Astrocyte (in vitro differentiated cells and primary cell): ENCODE measurements at regions not wholly inside any gene's neighbourhood (a gene's known extent, or its start where the extent isn't known, plus 50 kb on each side); places are given as distances from the start of the nearest gene placed in this dataset.

Experiments used
- EZH2 ChIP-seq: IDR thresholded peaks from 2 replicates; pipeline ENCODE4 v1.6.1; 2012; ENCODE audit warnings: mild to moderate bottlenecking, low read length, inconsistent platforms; ENCODE audit not compliant: insufficient read depth
- TF ChIP-seq, protein P1 (sequence below): IDR thresholded peaks from 2 replicates; pipeline ENCODE4 v1.5.1; 2011; ENCODE audit warnings: low read depth, mild to moderate bottlenecking, inconsistent platforms, low read length, moderate library complexity; ENCODE audit not compliant: insufficient read depth

DNA sequence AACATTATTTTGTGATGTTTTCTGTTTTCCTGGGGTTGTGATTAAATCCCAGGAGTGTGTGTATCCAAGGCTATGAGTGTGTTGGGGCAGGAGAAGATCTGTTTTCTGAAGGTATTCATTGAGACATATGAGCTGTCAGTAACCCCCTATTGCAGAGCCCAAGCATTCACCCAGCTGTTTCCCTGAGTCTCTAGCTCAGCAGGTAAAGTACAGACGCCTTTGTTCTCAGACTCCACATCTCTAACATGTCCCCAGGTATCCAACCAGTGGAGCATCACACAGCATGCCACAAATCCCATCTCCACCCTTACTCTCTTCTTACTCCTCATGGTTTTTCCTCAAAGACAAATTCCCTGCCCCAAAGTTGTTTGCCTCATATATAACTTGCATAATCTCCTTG, 213.6 kb downstream of the PCDH20 start:
- TF ChIP-seq, protein P1, sequence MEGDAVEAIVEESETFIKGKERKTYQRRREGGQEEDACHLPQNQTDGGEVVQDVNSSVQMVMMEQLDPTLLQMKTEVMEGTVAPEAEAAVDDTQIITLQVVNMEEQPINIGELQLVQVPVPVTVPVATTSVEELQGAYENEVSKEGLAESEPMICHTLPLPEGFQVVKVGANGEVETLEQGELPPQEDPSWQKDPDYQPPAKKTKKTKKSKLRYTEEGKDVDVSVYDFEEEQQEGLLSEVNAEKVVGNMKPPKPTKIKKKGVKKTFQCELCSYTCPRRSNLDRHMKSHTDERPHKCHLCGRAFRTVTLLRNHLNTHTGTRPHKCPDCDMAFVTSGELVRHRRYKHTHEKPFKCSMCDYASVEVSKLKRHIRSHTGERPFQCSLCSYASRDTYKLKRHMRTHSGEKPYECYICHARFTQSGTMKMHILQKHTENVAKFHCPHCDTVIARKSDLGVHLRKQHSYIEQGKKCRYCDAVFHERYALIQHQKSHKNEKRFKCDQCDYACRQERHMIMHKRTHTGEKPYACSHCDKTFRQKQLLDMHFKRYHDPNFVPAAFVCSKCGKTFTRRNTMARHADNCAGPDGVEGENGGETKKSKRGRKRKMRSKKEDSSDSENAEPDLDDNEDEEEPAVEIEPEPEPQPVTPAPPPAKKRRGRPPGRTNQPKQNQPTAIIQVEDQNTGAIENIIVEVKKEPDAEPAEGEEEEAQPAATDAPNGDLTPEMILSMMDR = no peak
- no peak for TF ChIP-seq EZH2
